SK-N-SH (cell line): ENCODE measurements at regions not wholly inside any gene's neighbourhood (a gene's known extent, or its start where the extent isn't known, plus 50 kb on each side); places are given as distances from the start of the nearest gene placed in this dataset.

Experiments
- EZH2phosphoT487 ChIP-seq: fragments of 200-600 bp; sonication (generic); IDR thresholded peaks from 2 replicates; pipeline ENCODE4 v1.6.1; 2017; ENCODE audit warnings: low read depth, mixed run types, mild to moderate bottlenecking, antibody characterized with exemption, moderate library complexity, borderline replicate concordance
- POLR2AphosphoS5 ChIP-seq: IDR thresholded peaks from 2 replicates; pipeline ENCODE4 v1.6.1; 2012; ENCODE audit warnings: low read depth, low read length
- SMC3 ChIP-seq: IDR thresholded peaks from 2 replicates; pipeline ENCODE4 v1.6.1; 2012; ENCODE audit warnings: low read depth, low read length, improper control_type of control experiment
- TF ChIP-seq, protein P1 (sequence below): fragments of 200-600 bp; sonication (generic); IDR thresholded peaks from 2 replicates; pipeline ENCODE4 v1.6.1; 2017; ENCODE audit warnings: antibody characterized with exemption, mild to moderate bottlenecking, moderate library complexity
- TF ChIP-seq, protein P2 (sequence below): fragments of 150-350 bp; IDR thresholded peaks from 2 replicates; pipeline ENCODE4 v1.6.1; 2017; ENCODE audit warnings: antibody characterized with exemption, low read length, low read depth, borderline replicate concordance
- TF ChIP-seq, protein P3 (sequence below): IDR thresholded peaks from 2 replicates; pipeline ENCODE4 v1.6.1; 2012; ENCODE audit warnings: mild to moderate bottlenecking, low read depth, low read length, moderate library complexity
- TF ChIP-seq, protein P4 (sequence below): IDR thresholded peaks from 2 replicates; pipeline ENCODE4 v1.4.0; 2012; ENCODE audit warnings: low read depth, borderline replicate concordance

DNA sequence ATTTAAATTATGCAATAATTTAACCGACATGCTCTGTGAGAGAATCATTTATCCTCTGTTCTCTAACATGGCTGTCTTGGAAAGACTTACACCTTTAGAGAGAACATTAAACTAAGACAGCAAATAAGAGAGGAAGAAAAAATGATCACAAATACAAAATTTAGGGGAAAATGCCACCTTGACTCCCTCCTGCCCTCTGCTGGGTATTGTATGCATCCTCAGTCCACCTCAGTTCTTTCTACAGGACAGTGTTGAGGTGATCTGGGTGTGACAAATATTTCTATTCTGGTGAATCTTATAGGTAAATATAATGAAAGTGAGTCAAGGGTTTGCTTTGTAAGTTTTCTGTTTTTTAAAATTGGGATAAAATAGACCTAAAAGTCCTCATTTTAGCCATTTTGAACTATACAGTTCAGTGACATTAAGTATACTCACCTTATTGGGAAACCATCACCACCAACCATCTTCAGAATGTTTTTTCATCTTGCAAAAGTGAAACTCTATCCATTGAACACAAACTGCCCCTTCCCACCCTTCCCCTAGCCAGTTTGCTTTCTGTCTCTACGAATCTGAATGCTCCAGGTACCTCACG lies 61.5 kb upstream of the ELMO1 start:
- TF ChIP-seq, protein P1, sequence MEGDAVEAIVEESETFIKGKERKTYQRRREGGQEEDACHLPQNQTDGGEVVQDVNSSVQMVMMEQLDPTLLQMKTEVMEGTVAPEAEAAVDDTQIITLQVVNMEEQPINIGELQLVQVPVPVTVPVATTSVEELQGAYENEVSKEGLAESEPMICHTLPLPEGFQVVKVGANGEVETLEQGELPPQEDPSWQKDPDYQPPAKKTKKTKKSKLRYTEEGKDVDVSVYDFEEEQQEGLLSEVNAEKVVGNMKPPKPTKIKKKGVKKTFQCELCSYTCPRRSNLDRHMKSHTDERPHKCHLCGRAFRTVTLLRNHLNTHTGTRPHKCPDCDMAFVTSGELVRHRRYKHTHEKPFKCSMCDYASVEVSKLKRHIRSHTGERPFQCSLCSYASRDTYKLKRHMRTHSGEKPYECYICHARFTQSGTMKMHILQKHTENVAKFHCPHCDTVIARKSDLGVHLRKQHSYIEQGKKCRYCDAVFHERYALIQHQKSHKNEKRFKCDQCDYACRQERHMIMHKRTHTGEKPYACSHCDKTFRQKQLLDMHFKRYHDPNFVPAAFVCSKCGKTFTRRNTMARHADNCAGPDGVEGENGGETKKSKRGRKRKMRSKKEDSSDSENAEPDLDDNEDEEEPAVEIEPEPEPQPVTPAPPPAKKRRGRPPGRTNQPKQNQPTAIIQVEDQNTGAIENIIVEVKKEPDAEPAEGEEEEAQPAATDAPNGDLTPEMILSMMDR = peak; percentile 34
- TF ChIP-seq, protein P2, sequence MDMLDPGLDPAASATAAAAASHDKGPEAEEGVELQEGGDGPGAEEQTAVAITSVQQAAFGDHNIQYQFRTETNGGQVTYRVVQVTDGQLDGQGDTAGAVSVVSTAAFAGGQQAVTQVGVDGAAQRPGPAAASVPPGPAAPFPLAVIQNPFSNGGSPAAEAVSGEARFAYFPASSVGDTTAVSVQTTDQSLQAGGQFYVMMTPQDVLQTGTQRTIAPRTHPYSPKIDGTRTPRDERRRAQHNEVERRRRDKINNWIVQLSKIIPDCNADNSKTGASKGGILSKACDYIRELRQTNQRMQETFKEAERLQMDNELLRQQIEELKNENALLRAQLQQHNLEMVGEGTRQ = no peak
- TF ChIP-seq, protein P3, sequence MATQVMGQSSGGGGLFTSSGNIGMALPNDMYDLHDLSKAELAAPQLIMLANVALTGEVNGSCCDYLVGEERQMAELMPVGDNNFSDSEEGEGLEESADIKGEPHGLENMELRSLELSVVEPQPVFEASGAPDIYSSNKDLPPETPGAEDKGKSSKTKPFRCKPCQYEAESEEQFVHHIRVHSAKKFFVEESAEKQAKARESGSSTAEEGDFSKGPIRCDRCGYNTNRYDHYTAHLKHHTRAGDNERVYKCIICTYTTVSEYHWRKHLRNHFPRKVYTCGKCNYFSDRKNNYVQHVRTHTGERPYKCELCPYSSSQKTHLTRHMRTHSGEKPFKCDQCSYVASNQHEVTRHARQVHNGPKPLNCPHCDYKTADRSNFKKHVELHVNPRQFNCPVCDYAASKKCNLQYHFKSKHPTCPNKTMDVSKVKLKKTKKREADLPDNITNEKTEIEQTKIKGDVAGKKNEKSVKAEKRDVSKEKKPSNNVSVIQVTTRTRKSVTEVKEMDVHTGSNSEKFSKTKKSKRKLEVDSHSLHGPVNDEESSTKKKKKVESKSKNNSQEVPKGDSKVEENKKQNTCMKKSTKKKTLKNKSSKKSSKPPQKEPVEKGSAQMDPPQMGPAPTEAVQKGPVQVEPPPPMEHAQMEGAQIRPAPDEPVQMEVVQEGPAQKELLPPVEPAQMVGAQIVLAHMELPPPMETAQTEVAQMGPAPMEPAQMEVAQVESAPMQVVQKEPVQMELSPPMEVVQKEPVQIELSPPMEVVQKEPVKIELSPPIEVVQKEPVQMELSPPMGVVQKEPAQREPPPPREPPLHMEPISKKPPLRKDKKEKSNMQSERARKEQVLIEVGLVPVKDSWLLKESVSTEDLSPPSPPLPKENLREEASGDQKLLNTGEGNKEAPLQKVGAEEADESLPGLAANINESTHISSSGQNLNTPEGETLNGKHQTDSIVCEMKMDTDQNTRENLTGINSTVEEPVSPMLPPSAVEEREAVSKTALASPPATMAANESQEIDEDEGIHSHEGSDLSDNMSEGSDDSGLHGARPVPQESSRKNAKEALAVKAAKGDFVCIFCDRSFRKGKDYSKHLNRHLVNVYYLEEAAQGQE = no peak
- no peak for TF ChIP-seq EZH2phosphoT487
- TF ChIP-seq, protein P4, sequence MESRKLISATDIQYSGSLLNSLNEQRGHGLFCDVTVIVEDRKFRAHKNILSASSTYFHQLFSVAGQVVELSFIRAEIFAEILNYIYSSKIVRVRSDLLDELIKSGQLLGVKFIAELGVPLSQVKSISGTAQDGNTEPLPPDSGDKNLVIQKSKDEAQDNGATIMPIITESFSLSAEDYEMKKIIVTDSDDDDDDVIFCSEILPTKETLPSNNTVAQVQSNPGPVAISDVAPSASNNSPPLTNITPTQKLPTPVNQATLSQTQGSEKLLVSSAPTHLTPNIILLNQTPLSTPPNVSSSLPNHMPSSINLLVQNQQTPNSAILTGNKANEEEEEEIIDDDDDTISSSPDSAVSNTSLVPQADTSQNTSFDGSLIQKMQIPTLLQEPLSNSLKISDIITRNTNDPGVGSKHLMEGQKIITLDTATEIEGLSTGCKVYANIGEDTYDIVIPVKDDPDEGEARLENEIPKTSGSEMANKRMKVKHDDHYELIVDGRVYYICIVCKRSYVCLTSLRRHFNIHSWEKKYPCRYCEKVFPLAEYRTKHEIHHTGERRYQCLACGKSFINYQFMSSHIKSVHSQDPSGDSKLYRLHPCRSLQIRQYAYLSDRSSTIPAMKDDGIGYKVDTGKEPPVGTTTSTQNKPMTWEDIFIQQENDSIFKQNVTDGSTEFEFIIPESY = no peak
- TF ChIP-seq SMC3 = peak; percentile 70
- TF ChIP-seq POLR2AphosphoS5 = no peak
